ENCODE measurements at regions not wholly inside any gene's neighbourhood (a gene's known extent, or its start where the extent isn't known, plus 50 kb on each side); places are given as distances from the start of the nearest gene placed in this dataset.
"Not testable (repeated sequence)": the region's sequence is repeated elsewhere in the genome, so short reads cannot be mapped to it uniquely, and the experiment has no call there.

DNA sequence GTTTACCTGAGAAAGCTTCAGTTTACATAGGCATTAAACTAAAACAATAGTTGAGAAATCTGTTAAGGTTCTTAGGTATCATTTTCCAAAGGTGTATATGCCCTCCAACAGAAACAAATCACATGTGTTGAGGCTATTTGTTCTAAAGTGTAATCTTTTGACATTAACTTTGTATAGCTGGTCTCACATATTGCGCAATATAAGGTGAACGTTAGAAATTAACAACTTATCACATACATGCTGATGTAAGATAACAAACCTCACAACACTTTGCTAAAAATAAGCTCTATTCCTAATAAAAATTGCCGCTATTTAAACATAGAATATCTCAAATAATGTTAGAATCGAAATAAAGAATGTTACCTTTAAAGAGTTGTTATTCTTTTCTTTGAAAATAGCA is 340.6 kb downstream of the SRGAP2C start:
- no peaks in the 10 kb centered on the region for H3K36me3 Mint-ChIP-seq
- no CpG with 5 or more reads among the region's 4 CpGs for WGBS (ENCODE audit: insufficient coverage)
- Histone ChIP-seq H3K4me3 (ENCODE audit: low read length) (no peak overlapping the region), H3K9me3 (ENCODE audit: control insufficient read depth, insufficient read depth, low read length) (no peaks in the 10 kb centered on the region), H3K36me3 (ENCODE audit: control insufficient read depth, insufficient read depth, low read length) (no peaks in the 10 kb centered on the region), H3K27me3 (ENCODE audit: control insufficient read depth, insufficient read depth, low read length) (no peaks in the 10 kb centered on the region), H3K27ac (ENCODE audit: low read length) (no peak overlapping the region), H3K4me1 (ENCODE audit: control insufficient read depth, insufficient read depth, low read length) (no peaks in the 10 kb centered on the region)
- ATAC-seq (no peak), DNase-seq (no peak)
- H3K27ac Mint-ChIP-seq = no peak overlapping the region
- TF ChIP-seq, protein P1, sequence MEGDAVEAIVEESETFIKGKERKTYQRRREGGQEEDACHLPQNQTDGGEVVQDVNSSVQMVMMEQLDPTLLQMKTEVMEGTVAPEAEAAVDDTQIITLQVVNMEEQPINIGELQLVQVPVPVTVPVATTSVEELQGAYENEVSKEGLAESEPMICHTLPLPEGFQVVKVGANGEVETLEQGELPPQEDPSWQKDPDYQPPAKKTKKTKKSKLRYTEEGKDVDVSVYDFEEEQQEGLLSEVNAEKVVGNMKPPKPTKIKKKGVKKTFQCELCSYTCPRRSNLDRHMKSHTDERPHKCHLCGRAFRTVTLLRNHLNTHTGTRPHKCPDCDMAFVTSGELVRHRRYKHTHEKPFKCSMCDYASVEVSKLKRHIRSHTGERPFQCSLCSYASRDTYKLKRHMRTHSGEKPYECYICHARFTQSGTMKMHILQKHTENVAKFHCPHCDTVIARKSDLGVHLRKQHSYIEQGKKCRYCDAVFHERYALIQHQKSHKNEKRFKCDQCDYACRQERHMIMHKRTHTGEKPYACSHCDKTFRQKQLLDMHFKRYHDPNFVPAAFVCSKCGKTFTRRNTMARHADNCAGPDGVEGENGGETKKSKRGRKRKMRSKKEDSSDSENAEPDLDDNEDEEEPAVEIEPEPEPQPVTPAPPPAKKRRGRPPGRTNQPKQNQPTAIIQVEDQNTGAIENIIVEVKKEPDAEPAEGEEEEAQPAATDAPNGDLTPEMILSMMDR (IDR thresholded peaks at IDR 0.05) = no peak
- peaks cover 0 to 5% of the 10 kb centered on the region in 2 donors for H3K27me3 Mint-ChIP-seq (ENCODE audit: low read depth in 2 of 2)
- no peak overlapping the region for H3K4me3 Mint-ChIP-seq
- H3K9me3 Mint-ChIP-seq = no peaks in the 10 kb centered on the region
- H3K4me1 Mint-ChIP-seq = no peaks in the 10 kb centered on the region
- intact Hi-C loops (cut with micrococcal nuclease) = no loop called here

DNA sequence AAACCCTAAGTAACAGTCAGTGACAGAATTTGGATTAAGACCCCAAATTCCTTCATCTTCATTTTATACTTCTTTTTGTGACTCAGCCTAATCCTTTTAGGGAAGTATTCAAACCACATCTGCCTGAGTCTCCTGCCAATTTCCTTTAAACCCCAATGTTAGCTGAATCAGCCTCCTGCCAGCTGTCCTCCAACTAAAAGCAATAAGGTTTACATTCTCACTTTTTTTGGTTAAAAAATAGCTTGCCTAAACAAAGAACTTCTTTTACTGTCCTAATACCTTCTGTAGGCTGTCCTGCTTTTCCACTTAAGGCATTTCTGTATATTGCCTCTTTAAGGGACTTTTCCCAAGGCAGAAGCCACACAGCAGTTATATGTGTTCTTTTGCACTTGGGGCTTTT is 344.2 kb downstream of the SRGAP2C start:
- H3K36me3 Mint-ChIP-seq; H3K4me3 ChIP-seq (ENCODE audit: low read length); H3K9me3 ChIP-seq (ENCODE audit: control insufficient read depth, insufficient read depth, low read length); H3K27ac Mint-ChIP-seq; DNase-seq; H3K9me3 Mint-ChIP-seq; H3K4me1 Mint-ChIP-seq; intact Hi-C loops (cut with micrococcal nuclease); H3K4me1 ChIP-seq (ENCODE audit: control insufficient read depth, insufficient read depth, low read length); H3K27me3 ChIP-seq (ENCODE audit: control insufficient read depth, insufficient read depth, low read length); H3K36me3 ChIP-seq (ENCODE audit: control insufficient read depth, insufficient read depth, low read length); H3K4me3 Mint-ChIP-seq; ATAC-seq; H3K27me3 Mint-ChIP-seq (ENCODE audit: low read depth in 2 of 2); H3K27ac ChIP-seq (ENCODE audit: low read length): not testable (repeated sequence)

DNA sequence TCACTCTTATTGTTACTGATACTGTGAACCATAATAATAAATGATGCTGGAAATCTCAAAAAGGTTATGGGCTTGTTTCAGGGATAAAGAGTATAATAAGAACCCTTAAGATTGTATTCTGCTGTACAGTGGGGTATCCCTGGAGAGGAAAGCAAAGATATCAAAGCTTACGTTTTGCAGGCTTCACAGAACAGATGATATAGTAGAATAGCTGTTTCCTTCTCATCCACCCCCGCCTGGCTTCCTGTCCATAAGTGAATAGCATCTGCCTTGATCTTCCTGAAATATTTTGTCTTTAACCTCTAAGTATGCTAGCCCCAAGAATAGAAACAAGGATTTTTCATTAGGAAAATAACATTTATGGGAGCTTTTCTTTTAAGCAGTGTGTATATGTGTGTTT is 345.3 kb downstream of the SRGAP2C start:
- H3K4me1 ChIP-seq (ENCODE audit: control insufficient read depth, insufficient read depth, low read length); H3K4me3 Mint-ChIP-seq; H3K36me3 ChIP-seq (ENCODE audit: control insufficient read depth, insufficient read depth, low read length); intact Hi-C loops (cut with micrococcal nuclease); H3K9me3 Mint-ChIP-seq; DNase-seq; ATAC-seq; H3K36me3 Mint-ChIP-seq; H3K4me3 ChIP-seq (ENCODE audit: low read length); H3K27ac ChIP-seq (ENCODE audit: low read length); H3K27ac Mint-ChIP-seq; H3K27me3 Mint-ChIP-seq (ENCODE audit: low read depth in 2 of 2); H3K4me1 Mint-ChIP-seq; H3K27me3 ChIP-seq (ENCODE audit: control insufficient read depth, insufficient read depth, low read length); H3K9me3 ChIP-seq (ENCODE audit: control insufficient read depth, insufficient read depth, low read length): not testable (repeated sequence)
- WGBS (ENCODE audit: insufficient coverage) = 79% methylated on average over 2 of the region's 2 CpGs

DNA sequence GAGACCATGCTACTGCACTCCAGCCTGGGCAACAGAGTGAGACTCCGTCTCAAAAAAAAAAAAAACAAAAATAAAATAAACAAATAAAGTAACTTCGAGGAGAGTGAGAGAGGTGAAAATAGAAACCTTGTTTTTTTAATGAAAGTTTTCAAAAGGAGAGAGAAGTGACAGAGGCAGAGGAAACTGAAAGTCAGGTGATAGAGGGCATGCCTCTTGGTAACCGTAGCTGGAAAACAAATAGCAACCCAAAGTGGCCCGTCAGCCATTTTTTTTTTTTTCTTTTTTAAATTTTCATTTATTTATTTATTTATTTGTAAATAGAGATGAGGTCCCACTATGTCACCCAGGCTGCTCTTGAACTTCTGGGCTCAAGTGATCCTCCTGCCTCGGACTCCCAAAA is 347.0 kb downstream of the SRGAP2C start:
- DNase-seq; intact Hi-C loops (cut with micrococcal nuclease); H3K36me3 ChIP-seq (ENCODE audit: control insufficient read depth, insufficient read depth, low read length); H3K27ac Mint-ChIP-seq; H3K27ac ChIP-seq (ENCODE audit: low read length); H3K4me1 ChIP-seq (ENCODE audit: control insufficient read depth, insufficient read depth, low read length); H3K27me3 ChIP-seq (ENCODE audit: control insufficient read depth, insufficient read depth, low read length); H3K4me3 ChIP-seq (ENCODE audit: low read length); ATAC-seq; H3K9me3 ChIP-seq (ENCODE audit: control insufficient read depth, insufficient read depth, low read length); H3K4me1 Mint-ChIP-seq; H3K9me3 Mint-ChIP-seq; H3K27me3 Mint-ChIP-seq (ENCODE audit: low read depth in 2 of 2); H3K36me3 Mint-ChIP-seq; H3K4me3 Mint-ChIP-seq: not testable (repeated sequence)
- 80% methylated on average over 2 of the region's 5 CpGs for WGBS (ENCODE audit: insufficient coverage)

GRCh38 chr1:121538148-121538547 is 353.4 kb downstream of the SRGAP2C start:
- WGBS (ENCODE audit: insufficient coverage) = 96% methylated on average over 13 of the region's 14 CpGs
- H3K27ac Mint-ChIP-seq; ATAC-seq; H3K27ac ChIP-seq (ENCODE audit: low read length); H3K4me1 Mint-ChIP-seq; H3K9me3 Mint-ChIP-seq; H3K9me3 ChIP-seq (ENCODE audit: control insufficient read depth, insufficient read depth, low read length); H3K4me3 ChIP-seq (ENCODE audit: low read length); H3K4me3 Mint-ChIP-seq; H3K36me3 ChIP-seq (ENCODE audit: control insufficient read depth, insufficient read depth, low read length); intact Hi-C loops (cut with micrococcal nuclease); H3K4me1 ChIP-seq (ENCODE audit: control insufficient read depth, insufficient read depth, low read length); DNase-seq; H3K27me3 Mint-ChIP-seq (ENCODE audit: low read depth in 2 of 2); H3K27me3 ChIP-seq (ENCODE audit: control insufficient read depth, insufficient read depth, low read length); H3K36me3 Mint-ChIP-seq: not testable (repeated sequence)

Data from natural killer cell (primary cell).